IMR-90 (cell line): ENCODE measurements at regions not wholly inside any gene's neighbourhood (a gene's known extent, or its start where the extent isn't known, plus 50 kb on each side); places are given as distances from the start of the nearest gene placed in this dataset.

Source experiments
- CTCF ChIP-seq: conservative IDR thresholded peaks from 2 replicates; pipeline ENCODE4 v1.5.1; 2012; ENCODE audit warnings: mild to moderate bottlenecking, low read depth, low read length, improper control_type of control experiment
- POLR2A ChIP-seq: IDR thresholded peaks from 2 replicates; pipeline ENCODE4 v1.6.1; 2012; ENCODE audit warnings: mild to moderate bottlenecking, low read depth, low read length

DNA sequence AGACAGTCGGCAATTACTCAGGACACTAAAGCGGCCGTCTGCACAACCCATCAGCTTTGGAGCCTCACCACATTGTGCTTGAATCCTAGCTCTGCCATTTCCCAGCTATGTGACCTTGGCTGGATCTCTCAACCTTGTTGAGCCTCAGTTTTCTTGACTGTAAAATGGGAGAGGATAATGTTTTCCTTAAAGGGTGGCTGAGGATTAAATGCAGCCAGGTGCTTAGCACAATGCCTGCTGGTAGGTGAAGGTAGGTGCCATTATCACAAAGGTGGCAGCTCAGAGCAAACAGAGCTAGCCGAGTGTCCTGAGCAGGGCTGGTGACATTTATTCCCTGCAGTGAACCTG lies 508.5 kb upstream of the ZMIZ1 start:
- TF ChIP-seq CTCF (no peak), POLR2A (no peak)
